ENCODE measurements at regions not wholly inside any gene's neighbourhood (a gene's known extent, or its start where the extent isn't known, plus 50 kb on each side); places are given as distances from the start of the nearest gene placed in this dataset.

GRCh38 chr3:150319900-150320299, 88.2 kb upstream of the TSC22D2 start:
- Histone ChIP-seq H3K9ac (ENCODE audit: low read length in 3 of 3) (no peak overlapping the region), H3K9me3 (ENCODE audit: control insufficient read depth in 2 of 3, insufficient read depth in 1 of 3, low read length in 3 of 3) (no peaks in the 10 kb centered on the region), H3K36me3 (ENCODE audit: control insufficient read depth in 2 of 3, insufficient read depth in 3 of 3, low read length in 3 of 3) (no peaks in the 10 kb centered on the region), H3K27ac (ENCODE audit: low read depth in 2 of 2, low read length in 2 of 2) (no peak overlapping the region), H3K27me3 (ENCODE audit: control insufficient read depth, insufficient read depth, low read length) (no peaks in the 10 kb centered on the region), H3K4me1 (ENCODE audit: control insufficient read depth in 2 of 3, insufficient read depth in 2 of 3, low read depth in 1 of 3, low read length in 3 of 3) (peaks cover 0 to under 1% (median 0%) of the 10 kb centered on the region in 3 donors), H3K4me3 (ENCODE audit: low read length in 3 of 3) (no peak overlapping the region)
- intact Hi-C loops (cut with DNase I), result no loop called here
- FAIRE-seq, result no peak
- DNase-seq, result no peak
- TF ChIP-seq CTCF (IDR thresholded peaks at IDR 0.05; ENCODE audit: borderline replicate concordance, extremely low read depth, insufficient read depth), result no peak

GRCh38 chr3:150317469-150317868, 90.6 kb upstream of the TSC22D2 start:
- H3K4me3 ChIP-seq (ENCODE audit: low read length in 3 of 3), result no peak overlapping the region
- no peaks in the 10 kb centered on the region for H3K27me3 ChIP-seq (ENCODE audit: control insufficient read depth, insufficient read depth, low read length)
- no peaks in the 10 kb centered on the region for H3K36me3 ChIP-seq (ENCODE audit: control insufficient read depth in 2 of 3, insufficient read depth in 3 of 3, low read length in 3 of 3)
- FAIRE-seq (no peak), DNase-seq (no peak)
- no peaks in the 10 kb centered on the region for H3K9me3 ChIP-seq (ENCODE audit: control insufficient read depth in 2 of 3, insufficient read depth in 1 of 3, low read length in 3 of 3)
- H3K4me1 ChIP-seq (ENCODE audit: control insufficient read depth in 2 of 3, insufficient read depth in 2 of 3, low read depth in 1 of 3, low read length in 3 of 3), result peaks cover 0 to 6% (median 0%) of the 10 kb centered on the region in 3 donors
- TF ChIP-seq CTCF (IDR thresholded peaks at IDR 0.05; ENCODE audit: borderline replicate concordance, extremely low read depth, insufficient read depth), result no peak
- no peak overlapping the region for H3K27ac ChIP-seq (ENCODE audit: low read depth in 2 of 2, low read length in 2 of 2)
- intact Hi-C loops (cut with DNase I), result no loop called here
- H3K9ac ChIP-seq (ENCODE audit: low read length in 3 of 3), result no peak overlapping the region

DNA sequence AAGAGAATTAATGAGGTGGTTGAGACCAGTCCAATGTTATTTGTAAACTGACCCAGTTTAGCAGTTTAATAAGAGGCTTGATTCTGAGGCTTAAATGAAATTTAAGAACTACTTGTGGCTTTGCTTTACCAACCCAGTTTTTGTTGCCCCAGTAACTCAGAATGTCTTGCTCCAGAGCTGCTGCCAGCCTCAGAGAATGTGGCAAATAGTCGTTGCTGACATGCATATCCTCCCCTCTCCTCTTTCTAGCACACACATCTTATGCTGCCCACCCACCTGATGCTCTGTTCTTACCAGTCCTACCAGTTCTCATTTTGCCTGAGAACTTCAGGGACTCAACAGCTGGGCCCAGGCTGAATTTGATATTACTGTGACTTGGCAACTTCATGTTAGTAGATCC, 92.4 kb upstream of the TSC22D2 start:
- Histone ChIP-seq H3K27me3 (ENCODE audit: control insufficient read depth, insufficient read depth, low read length) (no peaks in the 10 kb centered on the region), H3K36me3 (ENCODE audit: control insufficient read depth in 2 of 3, insufficient read depth in 3 of 3, low read length in 3 of 3) (no peaks in the 10 kb centered on the region), H3K4me1 (ENCODE audit: control insufficient read depth in 2 of 3, insufficient read depth in 2 of 3, low read depth in 1 of 3, low read length in 3 of 3) (peaks cover 0 to 6% (median 0%) of the 10 kb centered on the region in 3 donors), H3K9ac (ENCODE audit: low read length in 3 of 3) (no peak overlapping the region), H3K9me3 (ENCODE audit: control insufficient read depth in 2 of 3, insufficient read depth in 1 of 3, low read length in 3 of 3) (no peaks in the 10 kb centered on the region), H3K4me3 (ENCODE audit: low read length in 3 of 3) (no peak overlapping the region), H3K27ac (ENCODE audit: low read depth in 2 of 2, low read length in 2 of 2) (no peak overlapping the region)
- TF ChIP-seq CTCF (IDR thresholded peaks at IDR 0.05; ENCODE audit: borderline replicate concordance, extremely low read depth, insufficient read depth), result no peak
- intact Hi-C loops (cut with DNase I), result no loop called here
- peak in 3 of 5 donors; percentile 44 to 53 (median 44) for DNase-seq
- FAIRE-seq, result no peak

Data from kidney (tissue), 13 donors.